ENCODE measurements at regions not wholly inside any gene's neighbourhood (a gene's known extent, or its start where the extent isn't known, plus 50 kb on each side); places are given as distances from the start of the nearest gene placed in this dataset.

GRCh38 chr1:87880098-87880760, 551.5 kb downstream of the LMO4 start:
- TF ChIP-seq CTCF (IDR thresholded peaks at IDR 0.05) (no peak), POLR2A (IDR thresholded peaks at IDR 0.05) (no peak)

Data from lower leg skin (tissue), 3 donors.